WERI-Rb-1 (cell line): ENCODE measurements at regions not wholly inside any gene's neighbourhood (a gene's known extent, or its start where the extent isn't known, plus 50 kb on each side); places are given as distances from the start of the nearest gene placed in this dataset.

Experiments
- DNase-seq: peaks from one replicate; pipeline ENCODE4 v3.0.0-alpha.2; 2020
- H3K27ac ChIP-seq: fragments of 250-450 bp; sonication (Bioruptor Pico); 2 replicates; pipeline ENCODE4 v1.5.1; 2020; ENCODE audit warnings: mild to moderate bottlenecking, moderate library complexity
- H3K27me3 ChIP-seq: fragments of 250-450 bp; sonication (Bioruptor Pico); 2 replicates; pipeline ENCODE4 v1.5.1; 2021; ENCODE audit warnings: mild to moderate bottlenecking, low read depth, moderate library complexity; ENCODE audit not compliant: insufficient read depth, severe bottlenecking
- H3K36me3 ChIP-seq: fragments of 250-450 bp; sonication (Bioruptor Pico); 2 replicates; pipeline ENCODE4 v1.5.1; 2020; ENCODE audit warnings: mild to moderate bottlenecking, moderate library complexity
- H3K4me3 ChIP-seq: 2 replicates; pipeline ENCODE4 v1.5.1; 2011; ENCODE audit warnings: low read depth, mild to moderate bottlenecking, control low read depth, low read length
- H3K9me3 ChIP-seq: fragments of 250-450 bp; sonication (Bioruptor Pico); 2 replicates; pipeline ENCODE4 v1.5.1; 2021; ENCODE audit warnings: mild to moderate bottlenecking, moderate library complexity; ENCODE audit not compliant: severe bottlenecking
- TF ChIP-seq, protein P1 (sequence below): IDR thresholded peaks from 2 replicates; pipeline ENCODE4 v1.5.1; 2011; ENCODE audit warnings: low read depth, mild to moderate bottlenecking, control low read depth, inconsistent platforms, low read length

DNA sequence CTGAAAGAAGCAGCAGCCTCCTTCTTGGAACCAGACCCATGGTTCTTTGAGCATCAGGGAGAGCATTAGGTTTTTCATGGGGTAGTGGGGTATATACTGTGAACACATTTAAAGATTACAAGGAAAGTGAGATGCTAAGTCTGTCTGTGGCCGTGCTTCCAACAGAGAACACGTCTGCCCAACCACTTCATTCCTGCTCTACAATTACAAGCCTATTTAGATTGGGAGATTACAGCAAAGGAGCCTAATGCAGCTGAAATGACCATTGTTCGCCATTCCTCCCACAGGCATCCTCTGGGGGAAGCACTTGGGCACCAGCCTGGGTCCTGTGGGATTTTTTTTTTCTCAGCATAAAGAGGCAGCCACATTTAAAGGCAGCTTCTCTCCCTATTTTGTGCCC, 536.4 kb downstream of the XPNPEP1 start:
- TF ChIP-seq, protein P1, sequence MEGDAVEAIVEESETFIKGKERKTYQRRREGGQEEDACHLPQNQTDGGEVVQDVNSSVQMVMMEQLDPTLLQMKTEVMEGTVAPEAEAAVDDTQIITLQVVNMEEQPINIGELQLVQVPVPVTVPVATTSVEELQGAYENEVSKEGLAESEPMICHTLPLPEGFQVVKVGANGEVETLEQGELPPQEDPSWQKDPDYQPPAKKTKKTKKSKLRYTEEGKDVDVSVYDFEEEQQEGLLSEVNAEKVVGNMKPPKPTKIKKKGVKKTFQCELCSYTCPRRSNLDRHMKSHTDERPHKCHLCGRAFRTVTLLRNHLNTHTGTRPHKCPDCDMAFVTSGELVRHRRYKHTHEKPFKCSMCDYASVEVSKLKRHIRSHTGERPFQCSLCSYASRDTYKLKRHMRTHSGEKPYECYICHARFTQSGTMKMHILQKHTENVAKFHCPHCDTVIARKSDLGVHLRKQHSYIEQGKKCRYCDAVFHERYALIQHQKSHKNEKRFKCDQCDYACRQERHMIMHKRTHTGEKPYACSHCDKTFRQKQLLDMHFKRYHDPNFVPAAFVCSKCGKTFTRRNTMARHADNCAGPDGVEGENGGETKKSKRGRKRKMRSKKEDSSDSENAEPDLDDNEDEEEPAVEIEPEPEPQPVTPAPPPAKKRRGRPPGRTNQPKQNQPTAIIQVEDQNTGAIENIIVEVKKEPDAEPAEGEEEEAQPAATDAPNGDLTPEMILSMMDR: no peak
- no peak for DNase-seq
- no peaks in the 10 kb centered on the region for H3K36me3 ChIP-seq
- H3K27ac ChIP-seq: no peak overlapping the region
- no peaks in the 10 kb centered on the region for H3K9me3 ChIP-seq
- no peaks in the 10 kb centered on the region for H3K27me3 ChIP-seq
- no peak overlapping the region for H3K4me3 ChIP-seq

DNA sequence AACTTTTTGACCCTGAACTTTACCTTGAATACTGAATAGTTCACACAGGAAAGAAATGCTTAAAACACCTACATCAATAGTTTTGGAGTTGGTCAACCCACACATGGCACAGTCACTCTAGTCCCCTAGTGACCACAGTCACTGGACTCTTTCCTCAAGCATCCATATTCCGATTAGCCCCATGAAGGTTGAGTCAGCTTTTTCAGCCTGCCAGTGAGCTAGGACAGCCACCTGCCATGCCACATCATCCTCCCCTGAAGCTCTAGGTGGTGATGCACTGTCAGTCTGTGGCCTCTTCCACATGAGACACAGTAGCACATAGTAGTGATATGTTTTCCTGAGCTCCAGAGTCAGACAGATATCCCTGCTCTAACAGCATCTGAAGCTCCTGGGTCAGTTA, 537.2 kb downstream of the XPNPEP1 start:
- DNase-seq: no peak
- Histone ChIP-seq H3K27ac (no peak overlapping the region), H3K9me3 (no peaks in the 10 kb centered on the region), H3K27me3 (no peaks in the 10 kb centered on the region), H3K4me3 (no peak overlapping the region), H3K36me3 (no peaks in the 10 kb centered on the region)
- TF ChIP-seq, protein P1: no peak

DNA sequence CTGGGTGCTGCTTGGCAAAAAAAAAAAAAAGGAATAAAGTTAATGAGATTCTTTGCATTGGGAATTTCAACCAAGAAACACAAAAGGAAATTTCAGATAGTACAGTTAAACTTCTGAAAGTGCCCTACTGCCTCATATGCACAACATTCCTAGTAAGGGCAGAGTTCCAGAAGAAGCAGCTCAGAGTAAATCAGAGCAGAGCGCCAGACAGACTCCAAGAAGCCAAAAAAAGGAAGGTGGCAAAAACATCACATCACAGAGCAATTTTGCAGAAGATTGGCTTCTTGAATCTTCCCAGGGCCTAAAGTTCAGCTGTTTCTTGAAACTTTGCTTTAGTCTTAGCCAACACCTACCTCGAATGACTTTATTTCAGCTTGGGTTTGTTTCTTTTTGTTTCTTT, 544.1 kb downstream of the XPNPEP1 start:
- Histone ChIP-seq H3K36me3 (no peaks in the 10 kb centered on the region), H3K27ac (no peak overlapping the region), H3K27me3 (no peaks in the 10 kb centered on the region), H3K9me3 (no peaks in the 10 kb centered on the region), H3K4me3 (no peak overlapping the region)
- DNase-seq: no peak
- TF ChIP-seq, protein P1: no peak

DNA sequence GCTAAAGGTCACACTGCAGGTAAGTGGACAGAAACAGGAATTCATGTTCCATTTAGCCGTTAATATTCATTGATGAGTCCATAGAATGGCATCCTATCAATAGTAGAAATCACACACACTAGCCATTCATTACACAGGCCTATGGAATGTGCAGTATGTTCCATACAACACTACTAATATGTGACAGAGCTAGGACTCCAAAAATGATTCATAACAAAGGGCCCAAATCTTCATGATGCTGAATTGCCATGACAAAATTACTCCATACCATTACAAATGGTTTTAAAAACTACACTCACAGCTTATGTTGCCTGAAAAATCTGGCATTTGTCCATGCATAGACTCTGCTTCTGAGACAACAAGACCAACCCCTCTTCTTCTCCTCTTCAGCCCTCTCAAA, 549.1 kb downstream of the XPNPEP1 start:
- TF ChIP-seq, protein P1: no peak

DNA sequence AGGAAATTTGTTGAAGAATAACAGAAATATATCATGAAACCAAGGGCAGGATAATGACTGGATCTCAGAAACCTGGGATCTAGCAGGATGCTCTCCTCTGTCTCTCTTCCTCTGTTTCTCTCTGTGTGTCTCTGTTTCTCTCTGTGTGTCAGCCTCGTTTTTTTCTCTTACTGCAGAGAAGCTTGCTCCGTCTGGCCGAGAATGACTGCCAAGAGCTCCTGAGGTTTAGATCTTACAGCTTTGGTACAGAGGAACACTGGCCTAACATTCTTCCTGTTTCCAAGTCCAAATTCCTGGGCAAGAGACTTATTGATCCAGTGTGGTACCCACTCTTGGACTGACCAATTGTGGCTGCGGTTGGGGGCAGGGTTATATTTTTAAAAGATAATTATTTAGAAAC, 564.0 kb downstream of the XPNPEP1 start:
- H3K27me3 ChIP-seq: no peaks in the 10 kb centered on the region
- no peak overlapping the region for H3K4me3 ChIP-seq
- no peak for DNase-seq
- no peaks in the 10 kb centered on the region for H3K9me3 ChIP-seq
- H3K27ac ChIP-seq: no peak overlapping the region
- H3K36me3 ChIP-seq: no peaks in the 10 kb centered on the region
- TF ChIP-seq, protein P1: no peak

More for the DNA sequence above, 549.1 kb downstream of the XPNPEP1 start:
- Histone ChIP-seq H3K27me3 (no peaks in the 10 kb centered on the region), H3K36me3 (no peaks in the 10 kb centered on the region), H3K4me3 (no peak overlapping the region), H3K9me3 (no peaks in the 10 kb centered on the region), H3K27ac (no peak overlapping the region)
- DNase-seq: no peak

DNA sequence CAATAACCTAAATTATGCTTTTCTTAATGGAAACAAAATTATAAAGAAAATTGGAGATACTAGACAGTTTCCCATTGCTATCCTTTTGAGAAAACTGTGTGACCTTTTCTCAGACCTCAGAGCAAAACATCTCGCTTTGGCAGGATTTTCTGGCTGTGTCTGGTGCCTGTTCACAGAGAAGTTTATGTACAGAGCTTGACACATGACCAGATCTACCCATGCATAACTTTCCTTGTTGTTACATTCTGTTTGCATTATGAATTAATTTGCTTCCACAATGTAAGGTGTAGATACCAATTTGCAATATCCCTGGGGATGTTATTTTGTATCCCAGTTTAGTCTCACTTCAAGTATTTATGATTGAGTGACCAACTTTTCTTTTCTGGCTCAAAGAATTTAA, 565.0 kb downstream of the XPNPEP1 start:
- no peak for DNase-seq
- no peaks in the 10 kb centered on the region for H3K36me3 ChIP-seq
- H3K4me3 ChIP-seq: no peak overlapping the region
- H3K27me3 ChIP-seq: no peaks in the 10 kb centered on the region
- TF ChIP-seq, protein P1: no peak
- no peaks in the 10 kb centered on the region for H3K9me3 ChIP-seq
- no peak overlapping the region for H3K27ac ChIP-seq
